Ovary (tissue), 7 donors: ENCODE measurements at regions not wholly inside any gene's neighbourhood (a gene's known extent, or its start where the extent isn't known, plus 50 kb on each side); places are given as distances from the start of the nearest gene placed in this dataset.

Experiments
- DNase-seq, 5 donors: peaks; one replicate each; pipeline ENCODE4 v3.0.0-alpha.2; 2019 to 2020
- H3K27ac ChIP-seq, 2 donors: fragments of 200-600 bp; one replicate each; pipeline versions ENCODE4 v1.5.1 to v1.8.0; 2019 to 2022
- H3K27me3 ChIP-seq: fragments of 200-600 bp; one replicate; pipeline ENCODE4 v1.8.0; 2022
- H3K36me3 ChIP-seq: fragments of 200-600 bp; sonication (generic); one replicate; pipeline ENCODE4 v1.5.1; 2019
- H3K4me1 ChIP-seq: one replicate; pipeline ENCODE4 v1.8.1; 2013; ENCODE audit warnings: mild to moderate bottlenecking, moderate library complexity; ENCODE audit not compliant: insufficient read depth
- H3K4me3 ChIP-seq: fragments of 200-600 bp; sonication (generic); one replicate; pipeline ENCODE4 v1.5.1; 2017
- H3K9me3 ChIP-seq, 2 donors: fragments of 200-600 bp in 1 of 2; sonication (generic) in 1 of 2; one replicate each; pipeline versions ENCODE4 v1.5.1 to v1.8.1; 2013 to 2019; ENCODE audit warnings: mild to moderate bottlenecking in 1 of 2, moderate library complexity in 1 of 2
- EP300 ChIP-seq: sonication (generic); formaldehyde crosslinking; IDR thresholded peaks from one replicate; pipeline ENCODE4 v1.6.1; 2017; ENCODE audit warnings: antibody characterized with exemption
- POLR2A ChIP-seq: fragments of 450-650 bp; IDR thresholded peaks from one replicate; pipeline ENCODE4 v1.6.1; 2017; ENCODE audit warnings: antibody characterized with exemption, mild to moderate bottlenecking, moderate library complexity
- WGBS, 3 donors: extraction: QIAGEN DNeasy Blood & Tissue Kit in 1 of 3; methylation state at CpG; one replicate each; pipeline versions ENCODE4 v1.1.5 to v1.1.7; 2013 to 2017; 5-methylcytosine and 5-hydroxymethylcytosine counted together
- intact Hi-C, 4 donors: fragments of 100-400 bp; cut with DNase I; formaldehyde crosslinking; loops; one replicate each; pipeline versions ENCODE4 v1.11.0 to v1.15.1; 2022 to 2023
- TF ChIP-seq, protein P1 (sequence below), 3 donors: fragments of 450-650 bp in 2 of 3; fragments of 200-600 bp in 1 of 3; IDR thresholded peaks; one replicate each; pipeline versions ENCODE4 v1.5.1 to v1.8.0; 2016 to 2022; ENCODE audit warnings: antibody characterized with exemption in 3 of 3, mild to moderate bottlenecking in 1 of 3
- donor health status: DM: no; HTN: no; CAD: no; lungs with moderate emphysema.
- donor health status: DM: no; HTN: no; CAD: no.
- donor health status: Bipolar disorder and iron deficiency.
- donor health status: DM: no; HTN: no; CAD: no.
- donor health status: DM: yes; HTN: yes; CAD: no.

DNA sequence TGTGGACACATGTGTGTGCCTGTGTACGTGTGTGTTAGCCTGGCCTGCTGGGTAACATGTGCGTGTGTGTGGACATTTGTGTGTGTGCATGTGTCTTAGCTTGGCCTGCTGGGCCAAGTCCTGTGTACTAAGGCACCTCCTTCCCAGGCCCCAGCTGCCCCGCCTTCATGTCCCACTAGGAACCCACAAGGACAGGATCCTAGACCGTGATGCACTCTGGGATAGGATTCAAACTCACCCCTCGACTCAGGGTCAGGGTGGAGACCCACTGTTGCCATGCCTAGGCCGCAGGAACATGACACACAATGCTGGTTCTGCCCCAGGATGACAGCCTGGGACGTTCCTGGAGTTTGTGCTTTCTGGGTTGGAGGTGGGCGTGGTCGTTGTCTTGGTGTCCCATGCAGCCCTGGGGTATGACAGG is 89.9 kb upstream of the TMPRSS2 start:
- H3K4me3 ChIP-seq = no peak overlapping the region
- no peaks in the 10 kb centered on the region for H3K27me3 ChIP-seq
- WGBS, 3 donors = 89 to 95% (median 92%) methylated on average over 9 of the region's 9 CpGs
- intact Hi-C loops = no loop called here
- no peaks in the 10 kb centered on the region for H3K9me3 ChIP-seq
- peak in 1 of 5 donors; percentile 2 for DNase-seq
- no peak for TF ChIP-seq POLR2A
- TF ChIP-seq EP300 = no peak
- TF ChIP-seq, protein P1, sequence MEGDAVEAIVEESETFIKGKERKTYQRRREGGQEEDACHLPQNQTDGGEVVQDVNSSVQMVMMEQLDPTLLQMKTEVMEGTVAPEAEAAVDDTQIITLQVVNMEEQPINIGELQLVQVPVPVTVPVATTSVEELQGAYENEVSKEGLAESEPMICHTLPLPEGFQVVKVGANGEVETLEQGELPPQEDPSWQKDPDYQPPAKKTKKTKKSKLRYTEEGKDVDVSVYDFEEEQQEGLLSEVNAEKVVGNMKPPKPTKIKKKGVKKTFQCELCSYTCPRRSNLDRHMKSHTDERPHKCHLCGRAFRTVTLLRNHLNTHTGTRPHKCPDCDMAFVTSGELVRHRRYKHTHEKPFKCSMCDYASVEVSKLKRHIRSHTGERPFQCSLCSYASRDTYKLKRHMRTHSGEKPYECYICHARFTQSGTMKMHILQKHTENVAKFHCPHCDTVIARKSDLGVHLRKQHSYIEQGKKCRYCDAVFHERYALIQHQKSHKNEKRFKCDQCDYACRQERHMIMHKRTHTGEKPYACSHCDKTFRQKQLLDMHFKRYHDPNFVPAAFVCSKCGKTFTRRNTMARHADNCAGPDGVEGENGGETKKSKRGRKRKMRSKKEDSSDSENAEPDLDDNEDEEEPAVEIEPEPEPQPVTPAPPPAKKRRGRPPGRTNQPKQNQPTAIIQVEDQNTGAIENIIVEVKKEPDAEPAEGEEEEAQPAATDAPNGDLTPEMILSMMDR (IDR thresholded peaks at IDR 0.05) = no peak
- H3K4me1 ChIP-seq = peaks cover 3% of the 10 kb centered on the region
- no peaks in the 10 kb centered on the region for H3K36me3 ChIP-seq
- H3K27ac ChIP-seq = no peak overlapping the region

DNA sequence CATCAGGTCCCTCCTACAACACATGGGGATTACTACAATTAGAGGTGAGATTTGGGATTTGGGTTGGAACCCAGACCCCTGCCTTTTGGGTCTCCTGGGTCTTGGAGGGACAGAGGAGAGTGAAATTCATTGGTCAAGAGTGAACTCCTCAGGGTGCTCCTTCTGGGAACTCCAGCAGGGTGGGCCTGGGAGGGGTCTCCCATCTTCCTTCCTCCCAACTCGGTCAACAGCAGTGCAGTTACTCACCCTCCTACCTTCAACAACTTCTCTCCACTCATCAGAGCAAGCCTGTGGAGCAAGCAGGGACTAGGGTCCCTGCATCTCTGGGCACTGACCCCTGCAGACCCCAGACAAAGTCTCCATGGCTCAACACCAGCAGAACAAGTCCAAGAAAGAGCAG is 89.3 kb upstream of the TMPRSS2 start:
- H3K27ac ChIP-seq = no peak overlapping the region
- H3K4me3 ChIP-seq = no peak overlapping the region
- peak in 1 of 5 donors; percentile 0 for DNase-seq
- intact Hi-C loops = no loop called here
- H3K27me3 ChIP-seq = no peaks in the 10 kb centered on the region
- no peaks in the 10 kb centered on the region for H3K9me3 ChIP-seq
- H3K36me3 ChIP-seq = no peaks in the 10 kb centered on the region
- peaks cover 3% of the 10 kb centered on the region for H3K4me1 ChIP-seq
- WGBS, 3 donors = 81 to 100% (median 92%) methylated on average over 1 of the region's 1 CpG
- TF ChIP-seq POLR2A (no peak), EP300 (no peak)
- TF ChIP-seq, protein P1 (IDR thresholded peaks at IDR 0.05) = no peak

DNA sequence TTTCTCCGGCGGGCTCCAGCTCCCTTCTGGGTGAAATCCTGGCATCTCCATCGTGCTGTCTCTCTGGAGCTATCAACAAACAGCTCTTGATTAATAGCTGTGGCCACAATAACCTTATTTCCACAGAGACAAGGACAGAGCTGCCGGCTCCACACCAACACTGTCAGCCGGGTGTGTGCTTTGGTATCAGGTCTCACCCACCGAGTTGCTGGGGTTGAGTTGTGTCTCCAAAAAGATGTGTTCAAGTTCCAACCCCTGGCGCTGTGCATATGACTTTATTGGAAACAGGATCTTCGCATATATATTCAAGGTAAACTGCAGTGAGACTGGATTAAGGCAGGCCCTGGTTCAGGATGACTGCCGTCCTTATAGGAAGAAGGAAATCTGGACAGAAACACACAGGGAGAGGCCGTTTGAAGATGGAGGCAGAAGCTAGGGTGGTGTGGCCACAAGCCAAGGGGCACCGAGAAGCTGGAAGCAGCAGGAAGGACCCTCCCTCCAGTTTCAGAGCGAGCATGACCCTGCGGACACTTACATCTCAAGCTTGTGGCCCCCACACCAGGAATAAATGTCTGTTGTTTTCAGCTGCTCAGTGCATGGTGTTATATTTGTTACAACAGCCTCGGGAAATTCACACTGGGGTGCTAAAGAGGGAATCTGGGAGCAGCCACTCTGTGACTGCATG is 88.4 kb upstream of the TMPRSS2 start:
- H3K4me3 ChIP-seq = no peak overlapping the region
- intact Hi-C loops = no loop called here
- no peak overlapping the region for H3K27ac ChIP-seq
- H3K36me3 ChIP-seq = no peaks in the 10 kb centered on the region
- TF ChIP-seq EP300 (no peak), POLR2A (no peak)
- TF ChIP-seq, protein P1 (IDR thresholded peaks at IDR 0.05) = no peak
- H3K27me3 ChIP-seq = no peaks in the 10 kb centered on the region
- WGBS, 3 donors = 82 to 84% (median 83%) methylated on average over 14 of the region's 14 CpGs
- DNase-seq = peak in 1 of 5 donors; percentile 2
- H3K9me3 ChIP-seq = no peaks in the 10 kb centered on the region
- peaks cover under 1% of the 10 kb centered on the region for H3K4me1 ChIP-seq

DNA sequence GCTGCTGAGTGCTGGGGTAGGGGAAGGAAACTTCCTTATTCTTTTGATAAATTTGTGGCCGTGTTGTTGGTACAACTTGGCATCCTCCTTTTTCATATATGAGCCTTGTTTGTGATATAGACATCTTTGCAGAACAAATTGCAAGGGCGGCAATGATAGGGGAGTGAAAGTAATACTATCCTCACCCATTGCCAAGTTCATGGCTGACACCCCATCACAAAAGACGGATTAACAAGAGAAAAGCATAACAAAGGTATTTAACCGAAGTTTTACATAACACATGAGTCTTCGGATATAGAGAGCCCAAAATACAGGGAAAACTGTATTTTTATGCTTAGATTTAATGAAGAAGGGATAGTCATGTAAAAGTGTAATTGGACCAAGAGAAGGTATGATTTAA is 86.3 kb upstream of the TMPRSS2 start:
- DNase-seq = no peak
- 47 to 54% (median 54%) methylated on average over 5 of the region's 5 CpGs for WGBS, 3 donors
- H3K27me3 ChIP-seq = no peaks in the 10 kb centered on the region
- H3K27ac ChIP-seq = no peak overlapping the region
- TF ChIP-seq POLR2A = no peak
- TF ChIP-seq, protein P1 (IDR thresholded peaks at IDR 0.05) = no peak
- H3K36me3 ChIP-seq = no peaks in the 10 kb centered on the region
- H3K4me3 ChIP-seq = no peak overlapping the region
- H3K4me1 ChIP-seq = no peaks in the 10 kb centered on the region
- intact Hi-C loops = no loop called here
- no peaks in the 10 kb centered on the region for H3K9me3 ChIP-seq
